ENCODE measurements at regions not wholly inside any gene's neighbourhood (a gene's known extent, or its start where the extent isn't known, plus 50 kb on each side); places are given as distances from the start of the nearest gene placed in this dataset.

DNA sequence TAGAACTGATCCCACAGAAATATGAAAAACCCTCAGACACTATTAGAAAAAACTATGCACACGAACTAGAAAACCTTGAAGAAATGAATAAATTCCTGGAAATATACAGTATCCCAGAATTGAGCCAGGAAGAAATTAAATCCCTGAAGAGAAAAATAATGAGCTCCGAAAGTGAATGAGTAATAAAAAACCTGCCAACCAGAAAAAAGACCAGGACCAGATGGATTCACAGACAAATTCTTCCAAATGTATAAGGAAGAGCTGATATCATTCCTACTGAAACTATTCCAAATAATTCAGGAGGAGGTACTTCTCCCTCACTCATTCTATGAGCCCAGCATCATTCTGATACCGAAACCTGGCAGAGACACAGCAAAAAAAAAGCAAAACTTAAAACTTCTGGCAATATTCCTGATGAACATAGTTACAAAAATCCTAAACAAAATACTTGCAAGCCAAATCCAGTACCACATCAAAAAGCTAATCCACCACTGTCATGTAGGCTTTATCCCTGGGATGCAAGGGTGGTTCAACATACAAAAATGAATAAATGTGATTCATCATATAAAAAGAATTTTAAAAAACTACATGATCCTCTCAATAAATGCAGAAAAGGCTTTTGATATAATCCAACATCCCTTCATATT is 1397.6 kb upstream of the DDX18 start:
- Histone ChIP-seq H3K4me2 (ENCODE audit: insufficient read depth, low read length) (no peak overlapping the region), H3K36me3 (ENCODE audit: control insufficient read depth in 2 of 2, extremely low read depth in 1 of 2, insufficient read depth in 2 of 2, low read length in 2 of 2) (no peaks in the 10 kb centered on the region), H3K9me1 (replicated peaks; ENCODE audit: control insufficient read depth, extremely low read depth, insufficient read depth, low read length) (no peaks in the 10 kb centered on the region), H3K79me2 (ENCODE audit: control insufficient read depth, insufficient read depth, low read length) (no peaks in the 10 kb centered on the region), H3K9me3 (replicated peaks; ENCODE audit: control insufficient read depth, insufficient read depth, low read length) (peaks cover 6% of the 10 kb centered on the region), H3K27ac (ENCODE audit: insufficient read depth, low read depth, low read length) (no peak overlapping the region), H3K4me3 (replicated peaks in 1 of 3; ENCODE audit: insufficient read depth in 1 of 3, low read depth in 1 of 3, low read length in 3 of 3) (no peak overlapping the region), H3K4me1 (ENCODE audit: control insufficient read depth, extremely low read depth, insufficient read depth, low read length) (no peaks in the 10 kb centered on the region), H4K20me1 (replicated peaks; ENCODE audit: control insufficient read depth, extremely low read depth, insufficient read depth, low read length) (no peaks in the 10 kb centered on the region), H3K27me3 (ENCODE audit: control insufficient read depth in 2 of 2, insufficient read depth in 2 of 2, low read length in 2 of 2) (no peaks in the 10 kb centered on the region), H2AFZ (ENCODE audit: low read depth, low read length) (no peak overlapping the region), H3K9ac (replicated peaks; ENCODE audit: extremely low read depth, insufficient read depth, low read length) (no peak overlapping the region)
- dilution Hi-C loops (cut with MboI; ENCODE audit: extremely low pct_ligation_motif_present, low sequenced_read_pairs), result no loop called here
- FAIRE-seq (no peak), DNase-seq (ENCODE audit: low read depth, low spot score) (no peak)
- intact Hi-C loops (cut with micrococcal nuclease), result no loop called here
- TF ChIP-seq JUN (IDR thresholded peaks at IDR 0.05; ENCODE audit: borderline replicate concordance, insufficient read depth, insufficient read length, low read depth), result no peak
- no peak for TF ChIP-seq POLR2A (IDR thresholded peaks at IDR 0.05; ENCODE audit: low read depth, low read length)
- no peak for TF ChIP-seq EZH2 (IDR thresholded peaks at IDR 0.05; ENCODE audit: borderline replicate concordance, low read depth, low read length, severe bottlenecking)
- TF ChIP-seq GATA2 (IDR thresholded peaks at IDR 0.05; ENCODE audit: insufficient read depth, insufficient read length, low read depth, low read length), result no peak
- no peak for TF ChIP-seq MYC (IDR thresholded peaks at IDR 0.05; ENCODE audit: low read depth, low read length)
- TF ChIP-seq, protein P1, sequence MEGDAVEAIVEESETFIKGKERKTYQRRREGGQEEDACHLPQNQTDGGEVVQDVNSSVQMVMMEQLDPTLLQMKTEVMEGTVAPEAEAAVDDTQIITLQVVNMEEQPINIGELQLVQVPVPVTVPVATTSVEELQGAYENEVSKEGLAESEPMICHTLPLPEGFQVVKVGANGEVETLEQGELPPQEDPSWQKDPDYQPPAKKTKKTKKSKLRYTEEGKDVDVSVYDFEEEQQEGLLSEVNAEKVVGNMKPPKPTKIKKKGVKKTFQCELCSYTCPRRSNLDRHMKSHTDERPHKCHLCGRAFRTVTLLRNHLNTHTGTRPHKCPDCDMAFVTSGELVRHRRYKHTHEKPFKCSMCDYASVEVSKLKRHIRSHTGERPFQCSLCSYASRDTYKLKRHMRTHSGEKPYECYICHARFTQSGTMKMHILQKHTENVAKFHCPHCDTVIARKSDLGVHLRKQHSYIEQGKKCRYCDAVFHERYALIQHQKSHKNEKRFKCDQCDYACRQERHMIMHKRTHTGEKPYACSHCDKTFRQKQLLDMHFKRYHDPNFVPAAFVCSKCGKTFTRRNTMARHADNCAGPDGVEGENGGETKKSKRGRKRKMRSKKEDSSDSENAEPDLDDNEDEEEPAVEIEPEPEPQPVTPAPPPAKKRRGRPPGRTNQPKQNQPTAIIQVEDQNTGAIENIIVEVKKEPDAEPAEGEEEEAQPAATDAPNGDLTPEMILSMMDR (IDR thresholded peaks at IDR 0.05; ENCODE audit: extremely low read depth in 1 of 2, insufficient read depth in 1 of 2, low read depth in 1 of 2, low read length in 2 of 2), result no peak
- TF ChIP-seq, protein P2, sequence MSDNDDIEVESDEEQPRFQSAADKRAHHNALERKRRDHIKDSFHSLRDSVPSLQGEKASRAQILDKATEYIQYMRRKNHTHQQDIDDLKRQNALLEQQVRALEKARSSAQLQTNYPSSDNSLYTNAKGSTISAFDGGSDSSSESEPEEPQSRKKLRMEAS (IDR thresholded peaks at IDR 0.05; ENCODE audit: insufficient read depth, insufficient read length), result no peak
- TF ChIP-seq FOS (IDR thresholded peaks at IDR 0.05; ENCODE audit: borderline replicate concordance, insufficient read depth, low read length), result no peak
- no peak for TF ChIP-seq POLR2AphosphoS5 (IDR thresholded peaks at IDR 0.05; ENCODE audit: insufficient read depth, low read depth, low read length)
- ChIA-PET POLR2A (no interaction called here), CTCF (no interaction called here)
- BruUV-seq (replicated peaks), result no TSS peak
